Activated naive CD8-positive, alpha-beta T cell (primary cell): ENCODE measurements at regions not wholly inside any gene's neighbourhood (a gene's known extent, or its start where the extent isn't known, plus 50 kb on each side); places are given as distances from the start of the nearest gene placed in this dataset.

Experiments
- H3K27ac Mint-ChIP-seq: one replicate; pipeline ENCODE4 v1.8.0; 2021; ENCODE audit warnings: mixed read lengths
- H3K27me3 Mint-ChIP-seq: one replicate; pipeline ENCODE4 v1.8.0; 2021; ENCODE audit warnings: mixed read lengths
- H3K36me3 Mint-ChIP-seq: one replicate; pipeline ENCODE4 v1.8.0; 2021; ENCODE audit warnings: mixed read lengths
- H3K4me1 Mint-ChIP-seq: one replicate; pipeline ENCODE4 v1.8.0; 2021; ENCODE audit warnings: low read depth, mixed read lengths
- H3K4me3 Mint-ChIP-seq: one replicate; pipeline ENCODE4 v1.8.0; 2021; ENCODE audit warnings: mild to moderate bottlenecking, mixed read lengths
- H3K9me3 Mint-ChIP-seq: one replicate; pipeline ENCODE4 v1.8.0; 2021; ENCODE audit warnings: low read depth, mixed read lengths

DNA sequence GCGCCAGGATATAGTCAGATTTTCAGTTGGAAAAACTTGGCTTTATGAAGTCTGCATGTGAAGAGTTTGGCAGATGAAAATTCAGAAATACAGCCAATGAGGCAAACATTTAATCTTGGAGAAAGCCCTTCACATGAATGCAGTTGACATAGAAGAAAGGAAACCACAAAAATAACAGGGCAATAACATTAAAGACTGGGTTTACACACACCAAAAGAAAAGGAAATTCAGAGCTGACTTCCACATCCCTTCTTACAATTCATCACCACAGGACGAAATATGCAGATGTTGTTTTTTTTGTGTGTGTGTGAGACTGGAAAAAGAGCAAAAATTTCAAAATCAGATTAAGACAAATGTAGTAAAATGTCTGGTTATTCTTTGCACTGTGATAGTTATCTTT is 69.8 kb upstream of the HEY2 start:
- Mint-ChIP-seq H3K27me3 (peaks cover 19% of the 10 kb centered on the region), H3K36me3 (no peaks in the 10 kb centered on the region), H3K4me3 (no peak overlapping the region), H3K4me1 (peaks cover 8% of the 10 kb centered on the region), H3K9me3 (peaks cover 8% of the 10 kb centered on the region), H3K27ac (no peak overlapping the region)

GRCh38 chr6:125682939-125683338 is 66.5 kb upstream of the HEY2 start:
- H3K4me3 Mint-ChIP-seq: no peak overlapping the region
- H3K9me3 Mint-ChIP-seq: peaks cover 15% of the 10 kb centered on the region
- H3K27ac Mint-ChIP-seq: no peak overlapping the region
- no peaks in the 10 kb centered on the region for H3K36me3 Mint-ChIP-seq
- H3K4me1 Mint-ChIP-seq: peaks cover 8% of the 10 kb centered on the region
- H3K27me3 Mint-ChIP-seq: peaks cover 26% of the 10 kb centered on the region

DNA sequence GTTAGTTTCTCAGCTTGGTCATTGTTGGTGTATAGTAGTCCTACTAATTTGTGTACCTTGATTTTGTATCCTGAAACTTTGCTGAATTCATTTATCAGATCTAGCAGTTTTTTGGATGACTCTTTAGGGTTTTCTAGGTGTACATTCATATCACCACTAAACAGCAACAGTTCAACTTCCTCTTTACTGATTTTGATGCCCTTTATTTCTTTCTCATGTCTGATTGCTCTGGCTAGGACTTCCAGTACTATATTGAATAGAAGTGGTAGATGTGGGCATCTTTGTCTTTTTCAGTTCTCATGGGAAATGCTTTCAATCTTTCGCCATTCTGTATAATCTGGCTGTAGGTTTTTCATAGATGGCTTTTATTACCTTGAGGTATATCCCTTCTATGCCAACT is 61.3 kb upstream of the HEY2 start:
- H3K27ac Mint-ChIP-seq: no peak overlapping the region
- H3K36me3 Mint-ChIP-seq: peaks cover 5% of the 10 kb centered on the region
- peaks cover 38% of the 10 kb centered on the region for H3K9me3 Mint-ChIP-seq
- no peaks in the 10 kb centered on the region for H3K4me1 Mint-ChIP-seq
- H3K27me3 Mint-ChIP-seq: peaks cover 38% of the 10 kb centered on the region
- no peak overlapping the region for H3K4me3 Mint-ChIP-seq

- Mint-ChIP-seq H3K27me3 (peaks cover 41% of the 10 kb centered on the region), H3K4me1 (no peaks in the 10 kb centered on the region), H3K4me3 (no peak overlapping the region), H3K9me3 (peaks cover 18% of the 10 kb centered on the region), H3K27ac (no peak overlapping the region), H3K36me3 (peaks cover 5% of the 10 kb centered on the region)
Measured at GRCh38 chr6:125693480-125693879, 56.0 kb upstream of the HEY2 start.

GRCh38 chr6:125699591-125699990 is 49.8 kb upstream of the HEY2 start:
- Mint-ChIP-seq H3K36me3 (no peaks in the 10 kb centered on the region), H3K9me3 (no peaks in the 10 kb centered on the region), H3K27ac (no peak overlapping the region), H3K4me3 (no peak overlapping the region), H3K27me3 (peaks cover 14% of the 10 kb centered on the region), H3K4me1 (no peaks in the 10 kb centered on the region)
